ENCODE measurements at regions not wholly inside any gene's neighbourhood (a gene's known extent, or its start where the extent isn't known, plus 50 kb on each side); places are given as distances from the start of the nearest gene placed in this dataset.
"Not testable (repeated sequence)": the region's sequence is repeated elsewhere in the genome, so short reads cannot be mapped to it uniquely, and the experiment has no call there.

DNA sequence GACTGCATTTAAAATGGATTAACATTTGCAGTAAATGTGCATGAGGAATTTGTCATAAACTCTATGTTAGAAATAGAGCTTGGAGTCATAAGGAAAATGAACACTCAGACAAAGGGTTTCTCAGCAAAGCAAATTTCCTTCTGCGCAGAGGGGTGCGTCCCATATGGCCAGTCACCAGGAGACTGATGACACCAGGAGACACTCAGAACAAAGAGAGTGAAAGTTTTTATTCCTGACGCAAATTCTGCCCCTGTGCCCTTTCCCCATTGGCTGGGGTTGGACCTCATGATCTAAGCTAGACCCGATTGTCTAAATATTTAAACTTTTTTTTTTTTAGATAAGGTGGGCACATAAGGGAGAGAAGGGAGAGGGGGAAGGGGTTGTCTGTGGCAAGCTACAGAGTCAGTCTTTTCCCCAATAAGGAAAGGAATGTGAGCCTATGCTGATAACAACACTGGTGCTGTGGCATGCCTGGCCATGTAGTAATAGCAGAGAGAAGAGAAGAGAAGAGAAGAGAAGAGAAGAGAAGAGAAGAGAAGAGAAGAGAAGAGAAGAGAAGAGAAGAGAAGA, 202.0 kb downstream of the POM121L12 start:
- POLR2A ChIA-PET: no interaction called here
- CTCF ChIA-PET: no interaction called here

DNA sequence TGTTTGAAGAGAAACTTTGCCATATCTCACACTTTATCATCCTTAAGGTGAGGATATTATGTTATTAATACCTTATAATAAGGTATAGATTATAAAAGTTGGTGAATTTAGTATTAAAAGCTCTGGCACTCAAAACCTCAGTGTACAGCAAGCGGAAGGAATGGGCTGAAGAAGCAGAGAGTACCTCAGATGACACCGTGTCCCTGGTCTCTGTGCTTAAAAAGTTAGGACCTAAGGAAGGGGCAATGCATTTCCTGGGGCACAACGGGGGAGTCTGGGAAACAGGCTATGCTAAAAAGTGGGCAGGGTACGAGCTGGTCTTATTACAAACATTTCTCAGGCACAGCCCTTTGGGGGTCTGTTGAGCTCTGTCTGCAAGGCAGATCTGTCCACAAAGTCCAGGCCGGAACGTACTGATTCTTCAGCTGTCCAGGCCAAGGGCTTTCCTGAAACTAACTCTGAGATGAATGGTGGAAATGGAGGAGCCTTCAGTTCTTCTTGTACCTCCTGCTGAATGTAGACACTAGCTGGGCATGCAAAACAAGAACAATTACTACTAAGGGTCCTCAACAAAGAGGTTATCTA, 202.7 kb downstream of the POM121L12 start:
- POLR2A ChIA-PET: no interaction called here

DNA sequence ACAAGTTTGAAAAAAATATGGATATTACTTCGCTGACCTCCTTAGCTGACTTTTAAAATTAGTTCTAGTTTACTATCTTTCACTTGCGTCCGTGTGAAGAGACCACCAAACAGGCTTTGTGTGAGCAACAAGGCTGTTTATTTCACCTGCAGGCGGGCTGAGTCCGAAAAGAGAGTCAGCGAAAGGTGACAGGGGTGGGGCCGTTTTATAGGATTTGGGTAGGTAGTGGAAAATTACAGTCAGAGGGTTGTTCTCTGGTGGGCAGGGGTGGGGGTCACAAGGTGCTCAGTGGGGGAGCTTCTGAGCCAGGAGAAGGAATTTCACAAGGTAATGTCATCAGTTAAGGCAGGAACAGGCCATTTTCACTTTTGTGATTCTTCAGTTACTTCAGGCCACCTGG, 203.7 kb downstream of the POM121L12 start:
- CTCF ChIA-PET: not testable (repeated sequence)

More for the DNA sequence above, 202.7 kb downstream of the POM121L12 start:
- CTCF ChIA-PET: no interaction called here

DNA sequence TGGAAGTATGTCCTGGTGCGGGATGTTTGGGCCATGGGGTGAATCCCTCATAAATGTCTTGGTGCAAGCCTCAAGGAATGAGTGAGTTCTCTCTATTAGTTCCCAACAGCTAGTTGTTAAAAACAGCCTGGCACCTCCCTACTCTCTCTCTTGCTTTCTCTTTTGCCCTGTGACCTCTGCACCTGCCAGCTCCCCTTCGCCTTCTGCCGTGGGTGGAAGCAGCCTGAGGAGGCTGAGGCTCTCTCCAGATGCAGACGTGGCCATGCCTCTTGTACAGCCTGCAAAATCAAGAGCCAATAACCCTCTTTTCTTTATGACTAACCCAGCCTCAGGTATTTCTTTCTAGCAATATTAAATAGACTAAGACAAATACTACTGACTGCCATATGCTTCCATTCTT, 210.3 kb downstream of the POM121L12 start:
- POLR2A ChIA-PET: no interaction called here
- CTCF ChIA-PET: no interaction called here

More for the DNA sequence above, 203.7 kb downstream of the POM121L12 start:
- POLR2A ChIA-PET: not testable (repeated sequence)

DNA sequence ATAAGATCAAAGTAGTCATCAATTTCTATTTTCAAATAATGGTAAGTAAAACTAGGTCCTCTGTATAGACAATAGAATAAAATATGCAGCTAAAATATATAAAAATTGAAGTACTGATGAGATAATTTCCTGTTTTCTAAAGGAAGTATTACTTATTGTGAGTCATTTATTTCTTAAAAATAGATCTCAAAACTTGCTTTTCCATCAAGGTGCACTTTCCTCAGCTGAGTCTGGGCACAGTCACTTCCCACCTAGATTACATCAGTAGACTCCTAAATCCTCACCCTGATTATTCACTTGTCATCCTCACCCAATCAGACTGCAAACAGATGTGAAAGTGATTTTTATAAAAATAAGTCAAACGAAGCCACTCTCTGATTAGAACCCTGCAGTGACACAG, 211.5 kb downstream of the POM121L12 start:
- ChIA-PET CTCF (no interaction called here), POLR2A (no interaction called here)

DNA sequence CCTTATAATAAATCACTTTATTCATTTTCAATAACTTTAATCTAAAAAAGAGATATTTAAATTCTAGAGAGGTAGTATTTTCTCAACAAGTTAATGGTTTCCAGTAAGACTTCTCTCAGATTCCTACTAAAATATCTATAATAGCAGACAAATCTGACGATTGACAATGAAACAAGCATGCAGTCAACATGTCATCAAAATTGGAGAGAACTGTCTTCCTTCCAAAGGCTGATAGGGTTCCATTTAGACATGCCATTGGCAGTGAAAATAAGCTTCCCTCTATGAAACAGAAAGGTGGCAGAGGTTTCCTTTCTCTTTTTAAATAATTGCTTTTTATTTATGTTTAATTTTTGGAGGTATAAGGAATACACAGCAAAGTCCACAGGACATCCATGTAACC, 217.1 kb downstream of the POM121L12 start:
- ChIA-PET CTCF (no interaction called here), POLR2A (no interaction called here)

DNA sequence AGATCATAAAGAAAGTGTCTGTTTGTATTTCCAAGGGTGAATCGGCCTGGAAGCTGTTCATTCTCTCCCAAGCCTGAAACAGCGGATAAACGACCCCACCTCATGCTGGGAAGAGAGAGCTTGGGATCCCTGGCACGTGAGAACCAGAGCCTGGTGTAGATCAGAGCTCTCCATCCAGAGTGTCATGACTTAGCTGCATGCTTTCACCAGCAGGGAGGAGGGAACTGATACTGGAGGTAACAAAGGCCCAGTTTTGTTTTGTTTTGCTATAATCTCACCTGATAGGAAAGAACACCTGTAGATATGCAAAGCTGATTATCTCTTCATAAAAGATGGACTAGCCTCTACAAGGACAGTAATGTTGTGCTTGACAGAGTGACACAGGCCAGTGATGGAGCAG, 236.6 kb downstream of the POM121L12 start:
- ChIA-PET POLR2A (no interaction called here), CTCF (no interaction called here)

DNA sequence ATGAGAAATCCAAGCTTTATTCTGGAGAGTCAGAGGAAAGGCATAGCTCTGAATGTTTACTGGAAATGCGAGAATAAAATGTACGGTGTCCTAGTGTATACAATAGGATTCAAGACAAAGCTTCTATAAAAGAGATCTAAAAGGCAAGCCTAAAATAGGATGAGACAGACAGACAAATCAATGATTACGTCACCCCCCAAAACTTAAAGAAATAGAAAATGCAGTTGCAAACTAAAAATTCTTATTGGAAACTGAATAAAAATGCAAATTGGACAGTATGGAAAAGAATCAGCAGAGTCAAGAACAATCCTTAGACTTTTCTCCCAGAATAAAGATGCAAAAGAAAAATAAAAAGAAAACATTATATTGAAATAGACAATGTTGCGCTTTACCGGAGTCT, 245.9 kb downstream of the POM121L12 start:
- ChIA-PET POLR2A (no interaction called here), CTCF (no interaction called here)

DNA sequence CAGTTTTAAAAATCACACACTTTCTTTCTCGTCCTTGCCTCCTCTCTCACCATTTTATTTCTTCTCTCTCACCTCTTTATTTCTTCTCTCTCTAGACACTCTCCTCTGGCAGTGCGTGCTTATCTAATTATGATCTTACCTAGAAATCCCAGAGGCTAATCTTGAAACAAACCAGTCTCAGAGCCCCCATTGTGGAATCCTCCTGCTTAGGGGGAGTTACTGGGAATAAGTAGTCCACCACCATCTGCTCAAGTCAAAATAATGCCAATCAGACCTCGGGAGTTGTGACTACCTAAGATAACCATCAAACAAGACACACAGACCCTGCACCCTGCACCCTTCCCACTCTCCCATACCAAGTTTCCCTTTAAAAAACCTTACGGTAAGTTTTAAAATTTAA, 256.9 kb downstream of the POM121L12 start:
- CTCF ChIA-PET: no interaction called here
- POLR2A ChIA-PET: no interaction called here

DNA sequence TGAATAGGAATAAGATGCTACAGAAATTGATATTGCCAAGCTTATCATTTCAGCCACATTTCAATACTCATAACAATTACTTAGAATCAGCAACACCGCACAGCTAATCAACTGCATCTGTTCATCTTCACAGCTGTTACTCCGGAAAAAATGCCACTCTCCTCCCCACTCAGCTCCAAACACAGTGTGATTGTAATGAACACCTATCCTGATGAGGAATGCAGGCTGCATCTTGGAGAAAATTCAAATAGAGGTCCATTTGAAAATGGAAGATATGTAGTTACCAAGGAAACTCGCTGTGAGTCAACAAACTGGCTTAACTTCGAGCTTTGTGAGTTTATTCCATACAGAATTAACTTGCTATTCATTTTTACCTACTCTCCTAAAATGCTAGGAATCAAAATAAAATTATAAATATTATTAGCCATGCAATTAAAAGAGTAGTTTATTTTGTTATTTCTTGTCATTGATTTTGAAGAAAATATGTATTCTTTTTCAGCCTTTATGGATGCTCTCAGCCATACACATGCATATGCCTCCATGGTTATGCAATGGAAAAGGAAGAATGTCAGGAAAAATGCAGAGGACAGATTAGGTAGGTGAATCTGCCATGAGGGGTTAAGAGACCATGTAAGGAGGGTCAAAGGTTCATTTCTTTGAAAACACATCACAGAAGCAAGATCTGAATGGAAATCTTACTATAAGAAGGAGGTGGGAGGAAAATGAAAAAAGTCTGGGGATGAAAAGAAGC, 267.2 kb downstream of the POM121L12 start:
- ChIA-PET POLR2A (no interaction called here), CTCF (no interaction called here)

DNA sequence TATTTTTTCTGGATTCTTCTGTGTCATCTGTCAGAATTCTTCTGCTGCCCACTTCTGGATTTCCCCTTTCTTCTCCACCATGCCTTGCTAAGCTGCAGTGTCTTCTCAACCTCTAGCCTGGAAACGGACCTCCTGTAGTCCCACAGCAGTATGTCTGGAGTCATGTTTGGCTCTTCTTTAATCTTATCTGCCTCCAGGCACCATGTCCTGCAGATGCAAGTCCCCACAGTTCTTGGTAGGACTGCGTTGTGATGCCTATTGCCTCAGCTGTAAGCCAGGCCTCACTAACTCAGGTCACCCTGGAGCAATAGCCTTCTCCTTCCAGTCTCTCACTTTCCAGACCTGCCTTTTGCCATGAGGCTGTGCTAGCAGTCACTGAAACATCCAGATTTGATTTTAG, 268.3 kb downstream of the POM121L12 start:
- POLR2A ChIA-PET: no interaction called here

DNA sequence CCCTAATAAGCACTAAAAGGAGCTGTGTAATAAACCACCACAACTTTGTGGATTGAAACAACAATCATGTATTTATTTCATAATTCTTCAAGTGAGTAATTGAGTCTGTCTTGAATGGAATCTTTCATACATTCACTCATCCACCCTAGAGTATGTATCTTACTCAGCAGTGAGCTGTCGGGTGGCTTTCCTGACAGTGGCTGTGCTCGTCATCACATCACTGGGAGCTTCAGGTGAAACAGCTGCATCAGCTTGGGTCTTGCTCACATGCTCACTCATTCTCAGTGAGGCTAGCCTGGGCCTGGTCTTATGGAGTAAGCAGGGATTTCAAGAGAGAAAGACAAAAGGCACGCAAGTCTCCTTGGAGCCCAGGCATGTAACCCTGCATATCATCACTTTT, 271.4 kb downstream of the POM121L12 start:
- ChIA-PET CTCF (no interaction called here), POLR2A (no interaction called here)

More for the DNA sequence above, 268.3 kb downstream of the POM121L12 start:
- CTCF ChIA-PET: no interaction called here

DNA sequence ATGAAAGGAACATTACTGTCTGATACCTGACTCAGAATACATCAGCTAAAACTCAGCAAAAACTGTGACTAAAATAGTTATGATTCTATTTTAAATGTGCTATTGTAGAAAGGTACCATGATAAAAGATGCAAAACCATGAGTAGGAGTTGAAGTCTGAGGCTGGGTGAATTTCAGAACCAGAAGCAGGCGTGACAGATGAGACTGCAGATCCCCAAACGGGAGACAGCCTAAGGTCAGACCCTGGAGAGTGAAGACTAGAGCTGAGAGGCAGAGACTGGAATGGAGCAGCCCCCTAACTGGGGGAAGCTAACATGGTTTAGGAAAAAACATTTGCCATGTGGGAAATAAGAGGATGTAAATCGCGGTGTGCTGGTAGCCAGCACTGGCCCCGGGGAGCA, 275.8 kb downstream of the POM121L12 start:
- POLR2A ChIA-PET: no interaction called here
- CTCF ChIA-PET: no interaction called here

DNA sequence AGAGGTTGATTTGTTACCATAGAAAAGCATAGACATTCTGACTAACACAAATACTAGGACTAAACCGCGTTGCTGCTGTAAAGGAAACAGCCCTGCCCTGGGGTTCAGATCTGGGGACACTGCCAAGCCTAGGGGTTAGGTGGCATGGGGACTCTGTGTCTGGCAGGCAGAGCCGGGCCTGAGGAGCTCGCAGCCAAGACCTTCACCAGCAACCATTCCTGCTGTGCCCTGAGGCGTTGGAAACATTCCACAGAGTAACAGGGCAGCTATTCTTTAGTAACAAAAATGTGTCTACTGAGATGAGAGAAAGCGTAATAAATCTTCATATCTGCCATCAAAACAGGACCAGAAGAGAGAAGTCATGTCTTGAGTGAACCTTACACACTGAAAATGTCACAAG, 280.5 kb downstream of the POM121L12 start:
- POLR2A ChIA-PET: interaction anchor here (0.5 kb wide), 1 partner anchor 21 kb away, joined by 3 read pairs; no protein-coding TSS in a partner anchor
- CTCF ChIA-PET: no interaction called here

DNA sequence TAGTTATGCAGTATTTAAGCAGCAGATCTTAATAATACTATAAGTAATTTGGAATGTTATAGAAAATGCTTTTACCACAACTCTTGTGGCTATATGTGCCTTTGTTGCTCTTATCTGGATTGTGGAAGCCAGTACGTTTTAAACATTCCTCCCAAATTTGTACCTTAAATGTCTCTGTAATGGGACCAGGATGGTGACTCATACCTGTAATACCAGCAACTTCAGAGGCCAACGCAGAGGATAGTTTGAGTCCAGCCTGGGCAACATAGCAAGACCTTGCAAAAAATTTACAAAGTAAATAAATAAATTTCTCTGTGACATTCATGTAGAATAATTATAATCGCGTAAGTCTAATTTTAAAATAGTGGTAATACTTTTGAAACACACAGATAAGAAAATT, 283.1 kb downstream of the POM121L12 start:
- CTCF ChIA-PET: no interaction called here
- POLR2A ChIA-PET: no interaction called here

DNA sequence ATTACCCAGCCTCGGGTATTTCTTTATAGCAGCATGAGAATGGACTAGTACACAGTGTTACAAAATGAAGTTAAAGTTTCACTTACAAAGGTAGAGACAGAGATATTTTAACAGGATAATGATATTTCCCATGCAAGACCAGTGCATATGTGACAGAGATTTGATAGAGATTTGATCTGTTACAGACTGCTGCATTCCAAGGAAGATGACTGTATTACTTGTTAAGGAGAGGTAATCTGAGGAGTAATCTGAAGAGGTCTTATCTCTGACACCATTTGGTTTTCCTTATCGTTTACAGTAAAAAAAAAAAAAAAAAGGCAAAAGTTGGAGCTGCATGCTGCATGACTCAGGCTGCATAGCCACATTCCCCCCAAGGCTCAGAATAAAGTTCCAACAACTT, 289.6 kb downstream of the POM121L12 start:
- ChIA-PET CTCF (no interaction called here), POLR2A (no interaction called here)

DNA sequence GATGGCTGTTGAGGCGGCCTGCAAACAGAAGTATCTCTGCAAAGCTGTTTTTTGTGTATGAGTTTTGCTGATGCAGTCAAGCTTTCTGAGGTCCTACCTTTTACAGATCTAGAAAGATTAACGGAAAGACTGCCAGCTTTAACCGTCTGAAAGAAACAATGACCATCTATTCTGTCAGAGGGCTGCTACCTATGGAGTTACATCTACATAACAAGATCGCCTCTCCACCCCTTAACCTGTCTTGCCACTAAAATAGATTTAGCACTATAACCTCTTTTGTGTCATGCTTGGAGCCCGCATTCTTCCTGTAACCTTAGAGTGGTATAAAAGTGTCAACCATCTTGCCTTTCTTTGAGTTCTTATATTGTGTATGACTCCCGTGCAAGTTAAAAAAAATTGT, 291.2 kb downstream of the POM121L12 start:
- POLR2A ChIA-PET: no interaction called here
- CTCF ChIA-PET: no interaction called here

DNA sequence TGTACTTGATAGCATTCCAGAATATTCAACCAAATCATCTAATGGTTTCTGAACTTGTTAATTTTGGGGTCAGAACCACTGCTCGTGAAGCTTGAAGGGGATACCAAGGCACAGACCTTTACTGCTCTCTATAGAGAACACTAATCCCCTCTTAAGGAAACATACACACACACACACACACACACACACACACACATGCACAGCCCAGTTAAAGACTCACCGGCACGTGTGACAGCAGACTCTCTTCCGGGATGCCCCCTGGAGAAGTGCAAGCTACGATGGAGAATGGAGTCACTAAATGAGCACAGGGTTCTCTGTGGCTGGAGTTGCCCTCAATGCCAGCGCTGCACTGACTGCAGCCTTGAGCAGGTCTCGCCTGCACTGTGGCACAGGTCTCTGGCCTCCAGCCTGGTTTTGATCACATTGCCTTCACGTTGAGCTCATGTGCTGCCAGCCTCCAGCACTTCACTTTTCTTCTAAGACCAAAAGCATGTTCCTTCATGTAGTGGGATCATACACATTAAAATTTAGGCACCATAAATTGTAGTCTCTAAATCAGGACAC, 300.8 kb downstream of the POM121L12 start:
- ChIA-PET CTCF (no interaction called here), POLR2A (no interaction called here)

DNA sequence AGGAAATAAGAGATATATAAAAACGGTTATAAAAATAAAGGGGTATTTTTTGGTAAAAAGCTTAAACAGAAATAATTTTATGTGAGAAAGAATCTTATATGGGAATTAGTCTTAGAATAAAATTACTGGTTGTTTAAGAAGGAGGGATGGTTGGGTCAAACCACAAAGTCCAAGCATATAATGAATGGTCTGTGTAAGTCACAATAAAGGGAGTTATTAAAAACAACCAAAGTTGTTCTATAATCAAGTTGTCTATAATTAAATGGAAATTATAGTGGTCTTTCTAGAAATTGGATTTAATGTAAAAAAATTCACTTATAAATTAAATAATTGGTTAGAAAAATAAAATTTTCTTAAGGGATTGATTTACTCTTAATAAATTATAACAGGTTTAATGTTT, 304.8 kb downstream of the POM121L12 start:
- ChIA-PET POLR2A (no interaction called here), CTCF (no interaction called here)

DNA sequence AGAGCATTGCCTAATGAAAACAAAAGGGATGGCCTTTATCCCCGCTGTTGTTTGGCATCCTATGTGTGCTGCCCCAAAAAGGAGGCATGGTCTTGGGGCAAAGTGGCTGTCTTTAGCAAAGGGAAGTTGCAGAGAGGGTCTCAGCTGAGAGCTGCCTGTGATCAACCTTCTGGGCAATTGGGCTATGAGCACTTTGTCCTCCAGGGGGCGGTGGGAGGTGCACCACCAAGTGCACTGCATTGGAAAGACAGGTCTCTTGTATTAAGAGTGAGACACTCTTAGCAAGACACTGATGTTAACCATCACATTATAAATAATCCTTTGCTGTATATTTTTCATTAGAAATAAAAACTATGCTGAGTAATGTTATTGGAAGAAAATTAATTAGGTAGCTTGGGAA, 314.8 kb downstream of the POM121L12 start:
- ChIA-PET CTCF (no interaction called here), POLR2A (no interaction called here)

DNA sequence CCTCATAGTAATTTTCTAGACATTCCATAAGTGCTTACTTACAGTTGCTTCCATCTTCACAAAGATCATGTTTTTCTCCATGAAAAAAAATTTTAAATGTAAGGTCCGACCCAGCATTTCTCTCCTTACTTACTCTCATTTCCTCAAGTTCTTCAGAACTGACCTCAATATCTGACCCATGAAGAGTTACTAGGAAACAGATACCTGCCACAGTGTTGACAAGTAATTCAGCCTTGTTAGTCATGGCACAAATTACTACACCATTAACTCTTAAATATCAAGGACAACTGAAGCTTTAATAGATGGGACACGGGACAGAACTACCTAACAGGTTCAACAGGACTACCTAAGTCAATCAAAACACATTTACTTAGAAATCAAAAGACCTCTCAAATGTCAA, 316.2 kb downstream of the POM121L12 start:
- CTCF ChIA-PET: no interaction called here
- POLR2A ChIA-PET: no interaction called here

DNA sequence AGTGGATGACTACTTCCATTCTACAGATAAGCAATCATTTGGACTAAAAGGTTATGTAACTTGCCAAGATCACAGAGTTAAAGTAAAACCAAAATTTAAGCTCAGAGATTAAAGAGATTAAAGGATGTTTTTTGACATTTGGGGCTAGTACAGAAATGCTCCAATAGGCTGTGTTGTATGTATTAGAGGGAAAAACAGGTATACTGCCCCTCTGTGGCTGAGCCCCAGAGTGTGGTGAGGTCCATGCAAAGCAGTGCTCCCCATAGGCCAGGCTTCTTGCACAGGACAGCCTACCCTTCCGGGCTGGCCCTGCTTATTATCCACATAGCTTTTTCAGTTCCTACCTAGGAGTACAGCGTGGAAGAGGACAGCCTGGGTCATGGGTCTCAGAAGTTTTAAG, 322.8 kb downstream of the POM121L12 start:
- ChIA-PET POLR2A (no interaction called here), CTCF (no interaction called here)

Data from activated CD8-positive, alpha-beta memory T cell treated with anti-CD3 and anti-CD28 coated beads for 36 hours (primary cell).